ENCODE measurements at regions not wholly inside any gene's neighbourhood (a gene's known extent, or its start where the extent isn't known, plus 50 kb on each side); places are given as distances from the start of the nearest gene placed in this dataset.
"Not testable (repeated sequence)": the region's sequence is repeated elsewhere in the genome, so short reads cannot be mapped to it uniquely, and the experiment has no call there.

GRCh38 chr16:33769180-33769846 is 309.9 kb downstream of the TP53TG3F start:
- H3K9me2 ChIP-seq (ENCODE audit: insufficient read depth); POLR2A ChIA-PET; RAD21 ChIA-PET (ENCODE audit: low non-redundant PET in 1 of 2, low total read pairs in 2 of 2, uncharacterized antibody in 2 of 2, unreplicated experiment in 2 of 2); H3K4me3 ChIP-seq (replicated peaks in 1 of 2; ENCODE audit: low read depth in 1 of 2, low read length in 2 of 2); H2AFZ ChIP-seq (ENCODE audit: low read depth, low read length, poor library complexity, severe bottlenecking); H3K9ac ChIP-seq (ENCODE audit: low read length); CTCF ChIA-PET; BruUV-seq (replicated peaks); H4K20me1 ChIP-seq (ENCODE audit: insufficient read depth); DNase-seq (ENCODE audit: low read depth, low spot score); H3K9me3 ChIP-seq (ENCODE audit: control insufficient read depth in 1 of 2, insufficient read depth in 1 of 2, low read depth in 1 of 2, low read length in 2 of 2); H3K4me1 ChIP-seq (ENCODE audit: control insufficient read depth in 1 of 2, insufficient read depth in 2 of 2, low read length in 2 of 2); intact Hi-C loops (cut with micrococcal nuclease); H3K4me2 ChIP-seq (ENCODE audit: low read length); H3K27me3 ChIP-seq (ENCODE audit: insufficient read depth, low read length); H3K79me2 ChIP-seq (ENCODE audit: insufficient read depth, low read length); H3K27ac ChIP-seq (ENCODE audit: low read depth, low read length); ATAC-seq; H3K36me3 ChIP-seq (ENCODE audit: control insufficient read depth in 1 of 2, insufficient read depth in 2 of 2, low read length in 2 of 2): not testable (repeated sequence)

- H4K20me1 ChIP-seq (ENCODE audit: insufficient read depth); DNase-seq (ENCODE audit: low read depth, low spot score); H3K4me3 ChIP-seq (replicated peaks in 1 of 2; ENCODE audit: low read depth in 1 of 2, low read length in 2 of 2); POLR2A ChIA-PET; H3K27ac ChIP-seq (ENCODE audit: low read depth, low read length); CTCF ChIA-PET; H3K36me3 ChIP-seq (ENCODE audit: control insufficient read depth in 1 of 2, insufficient read depth in 2 of 2, low read length in 2 of 2); BruUV-seq (replicated peaks); H3K9me3 ChIP-seq (ENCODE audit: control insufficient read depth in 1 of 2, insufficient read depth in 1 of 2, low read depth in 1 of 2, low read length in 2 of 2); H3K4me2 ChIP-seq (ENCODE audit: low read length); H3K79me2 ChIP-seq (ENCODE audit: insufficient read depth, low read length); intact Hi-C loops (cut with micrococcal nuclease); ATAC-seq; H3K4me1 ChIP-seq (ENCODE audit: control insufficient read depth in 1 of 2, insufficient read depth in 2 of 2, low read length in 2 of 2); H3K9me2 ChIP-seq (ENCODE audit: insufficient read depth); RAD21 ChIA-PET (ENCODE audit: low non-redundant PET in 1 of 2, low total read pairs in 2 of 2, uncharacterized antibody in 2 of 2, unreplicated experiment in 2 of 2); H3K27me3 ChIP-seq (ENCODE audit: insufficient read depth, low read length); H2AFZ ChIP-seq (ENCODE audit: low read depth, low read length, poor library complexity, severe bottlenecking); H3K9ac ChIP-seq (ENCODE audit: low read length): not testable (repeated sequence)
These were observed 311.1 kb downstream of the TP53TG3F start for GRCh38 chr16:33770478-33770877.

- H2AFZ ChIP-seq (ENCODE audit: low read depth, low read length, poor library complexity, severe bottlenecking); H3K9me2 ChIP-seq (ENCODE audit: insufficient read depth); H3K9me3 ChIP-seq (ENCODE audit: control insufficient read depth in 1 of 2, insufficient read depth in 1 of 2, low read depth in 1 of 2, low read length in 2 of 2); H3K4me3 ChIP-seq (replicated peaks in 1 of 2; ENCODE audit: low read depth in 1 of 2, low read length in 2 of 2); POLR2A ChIA-PET; H3K4me2 ChIP-seq (ENCODE audit: low read length); CTCF ChIA-PET; H3K36me3 ChIP-seq (ENCODE audit: control insufficient read depth in 1 of 2, insufficient read depth in 2 of 2, low read length in 2 of 2); intact Hi-C loops (cut with micrococcal nuclease); DNase-seq (ENCODE audit: low read depth, low spot score); RAD21 ChIA-PET (ENCODE audit: low non-redundant PET in 1 of 2, low total read pairs in 2 of 2, uncharacterized antibody in 2 of 2, unreplicated experiment in 2 of 2); H3K79me2 ChIP-seq (ENCODE audit: insufficient read depth, low read length); H3K4me1 ChIP-seq (ENCODE audit: control insufficient read depth in 1 of 2, insufficient read depth in 2 of 2, low read length in 2 of 2); H4K20me1 ChIP-seq (ENCODE audit: insufficient read depth); H3K27ac ChIP-seq (ENCODE audit: low read depth, low read length); H3K27me3 ChIP-seq (ENCODE audit: insufficient read depth, low read length); ATAC-seq; BruUV-seq (replicated peaks); H3K9ac ChIP-seq (ENCODE audit: low read length): not testable (repeated sequence)
These were observed 311.8 kb downstream of the TP53TG3F start for GRCh38 chr16:33771211-33771610.

GRCh38 chr16:33773966-33774365 is 314.6 kb downstream of the TP53TG3F start:
- H3K4me3 ChIP-seq (replicated peaks in 1 of 2; ENCODE audit: low read depth in 1 of 2, low read length in 2 of 2); H3K9ac ChIP-seq (ENCODE audit: low read length); H3K9me2 ChIP-seq (ENCODE audit: insufficient read depth); BruUV-seq (replicated peaks); CTCF ChIA-PET; ATAC-seq; H3K27ac ChIP-seq (ENCODE audit: low read depth, low read length); DNase-seq (ENCODE audit: low read depth, low spot score); H3K27me3 ChIP-seq (ENCODE audit: insufficient read depth, low read length); H3K9me3 ChIP-seq (ENCODE audit: control insufficient read depth in 1 of 2, insufficient read depth in 1 of 2, low read depth in 1 of 2, low read length in 2 of 2); H2AFZ ChIP-seq (ENCODE audit: low read depth, low read length, poor library complexity, severe bottlenecking); H3K79me2 ChIP-seq (ENCODE audit: insufficient read depth, low read length); intact Hi-C loops (cut with micrococcal nuclease); H3K4me1 ChIP-seq (ENCODE audit: control insufficient read depth in 1 of 2, insufficient read depth in 2 of 2, low read length in 2 of 2); POLR2A ChIA-PET; H3K36me3 ChIP-seq (ENCODE audit: control insufficient read depth in 1 of 2, insufficient read depth in 2 of 2, low read length in 2 of 2); H4K20me1 ChIP-seq (ENCODE audit: insufficient read depth); H3K4me2 ChIP-seq (ENCODE audit: low read length); RAD21 ChIA-PET (ENCODE audit: low non-redundant PET in 1 of 2, low total read pairs in 2 of 2, uncharacterized antibody in 2 of 2, unreplicated experiment in 2 of 2): not testable (repeated sequence)

- H3K4me1 ChIP-seq (ENCODE audit: control insufficient read depth in 1 of 2, insufficient read depth in 2 of 2, low read length in 2 of 2); H3K36me3 ChIP-seq (ENCODE audit: control insufficient read depth in 1 of 2, insufficient read depth in 2 of 2, low read length in 2 of 2); BruUV-seq (replicated peaks); H3K79me2 ChIP-seq (ENCODE audit: insufficient read depth, low read length); RAD21 ChIA-PET (ENCODE audit: low non-redundant PET in 1 of 2, low total read pairs in 2 of 2, uncharacterized antibody in 2 of 2, unreplicated experiment in 2 of 2); H3K27me3 ChIP-seq (ENCODE audit: insufficient read depth, low read length); H4K20me1 ChIP-seq (ENCODE audit: insufficient read depth); H3K9me2 ChIP-seq (ENCODE audit: insufficient read depth); H3K4me3 ChIP-seq (replicated peaks in 1 of 2; ENCODE audit: low read depth in 1 of 2, low read length in 2 of 2); ATAC-seq; CTCF ChIA-PET; H3K27ac ChIP-seq (ENCODE audit: low read depth, low read length); POLR2A ChIA-PET; intact Hi-C loops (cut with micrococcal nuclease); H3K9me3 ChIP-seq (ENCODE audit: control insufficient read depth in 1 of 2, insufficient read depth in 1 of 2, low read depth in 1 of 2, low read length in 2 of 2); H2AFZ ChIP-seq (ENCODE audit: low read depth, low read length, poor library complexity, severe bottlenecking); H3K4me2 ChIP-seq (ENCODE audit: low read length); DNase-seq (ENCODE audit: low read depth, low spot score); H3K9ac ChIP-seq (ENCODE audit: low read length): not testable (repeated sequence)
These were observed 315.3 kb downstream of the TP53TG3F start for GRCh38 chr16:33774724-33775123.

Measured in HCT116 (cell line).